Spleen (tissue), 11 donors: ENCODE measurements at regions not wholly inside any gene's neighbourhood (a gene's known extent, or its start where the extent isn't known, plus 50 kb on each side); places are given as distances from the start of the nearest gene placed in this dataset.
"Not testable (repeated sequence)": the region's sequence is repeated elsewhere in the genome, so short reads cannot be mapped to it uniquely, and the experiment has no call there.

Experiments used
- DNase-seq: peaks from one replicate; pipeline ENCODE4 v3.0.0-alpha.2; 2020
- H3K27ac ChIP-seq, 8 donors: fragments of 200-600 bp; sonication (generic) in 7 of 8; 1 replicate in 4 of 8; 2 replicates in 4 of 8; pipeline versions ENCODE4 v1.5.0 to v1.8.0; 2016 to 2021; ENCODE audit warnings: inconsistent platforms in 4 of 8, mild to moderate bottlenecking in 4 of 8, moderate library complexity in 1 of 8
- H3K27me3 ChIP-seq, 7 donors: fragments of 200-600 bp; sonication (generic) in 6 of 7; replicated peaks in 1 of 7; 1 replicate in 4 of 7; 2 replicates in 3 of 7; pipeline versions ENCODE4 v1.5.0 to v1.8.0; 2016 to 2021; ENCODE audit warnings: inconsistent platforms in 3 of 7, mild to moderate bottlenecking in 1 of 7
- H3K36me3 ChIP-seq, 6 donors: fragments of 200-600 bp; sonication (generic) in 5 of 6; 1 replicate in 4 of 6; 2 replicates in 2 of 6; pipeline versions ENCODE4 v1.5.0 to v1.8.0; 2016 to 2021; ENCODE audit warnings: inconsistent platforms in 2 of 6
- H3K4me1 ChIP-seq, 6 donors: fragments of 200-600 bp; sonication (generic) in 5 of 6; 1 replicate in 3 of 6; 2 replicates in 3 of 6; pipeline versions ENCODE4 v1.5.0 to v1.8.0; 2016 to 2021; ENCODE audit warnings: inconsistent platforms in 3 of 6
- H3K4me3 ChIP-seq, 8 donors: fragments of 200-600 bp; sonication (generic) in 7 of 8; 1 replicate in 4 of 8; 2 replicates in 4 of 8; pipeline versions ENCODE4 v1.5.0 to v1.8.0; 2016 to 2021; ENCODE audit warnings: inconsistent platforms in 4 of 8, mild to moderate bottlenecking in 4 of 8, moderate library complexity in 2 of 8
- H3K9me3 ChIP-seq, 8 donors: fragments of 200-600 bp; sonication (generic) in 7 of 8; 1 replicate in 4 of 8; 2 replicates in 4 of 8; pipeline versions ENCODE4 v1.5.0 to v1.8.0; 2016 to 2021; ENCODE audit warnings: inconsistent platforms in 4 of 8
- CTCF ChIP-seq, 11 experiments: fragments of 200-600 bp in 7 of 11; fragments of 450-650 bp in 4 of 11; sonication (generic) in 4 of 11; IDR thresholded peaks in 8 of 11; conservative IDR thresholded peaks in 3 of 11; 1 replicate in 7 of 11; 2 replicates in 4 of 11; pipeline versions ENCODE4 v1.4.0 to v1.8.0; 2016 to 2021; ENCODE audit warnings: antibody characterized with exemption in 11 of 11, inconsistent platforms in 4 of 11, mild to moderate bottlenecking in 1 of 11
- POLR2A ChIP-seq, 3 donors: fragments of 450-650 bp; IDR thresholded peaks; one replicate each; pipeline ENCODE4 v1.5.1; 2017; ENCODE audit warnings: antibody characterized with exemption in 3 of 3, mild to moderate bottlenecking in 1 of 3
- POLR2AphosphoS5 ChIP-seq, 3 donors: sonication (generic); formaldehyde crosslinking; IDR thresholded peaks; one replicate each; pipeline ENCODE4 v1.5.1; 2017; ENCODE audit warnings: antibody characterized with exemption in 3 of 3
- WGBS, 5 donors: extraction: QIAGEN DNeasy Blood & Tissue Kit in 3 of 5; methylation state at CpG; one replicate each; pipeline versions ENCODE4 v1.1.5 to v1.1.7; 2013 to 2018; 5-methylcytosine and 5-hydroxymethylcytosine counted together
- intact Hi-C: fragments of 100-400 bp; cut with DNase I; formaldehyde crosslinking; loops from one replicate; pipeline ENCODE4 v1.15.0; 2023; ENCODE audit warnings: low total_unique reads
- donor health status: healthy with polysubstance abuse.
- donor health status: DM: no; HTN: no; CAD: no; lungs with moderate emphysema.
- donor health status: DM: no; HTN: no; CAD: no.
- donor health status: Bipolar disorder and iron deficiency.
- donor health status: healthy.
- donor health status: DM: no; HTN: no; CAD: no.
- donor health status: DM: yes; HTN: yes; CAD: no.

- WGBS, 5 donors = 70 to 82% (median 76%) methylated on average over 6 of the region's 6 CpGs
- Histone ChIP-seq H3K27ac (no peak overlapping the region), H3K9me3 (peaks cover 0 to 3% (median 0%) of the 10 kb centered on the region in 8 donors), H3K27me3 (peaks cover 0 to 5% (median 0%) of the 10 kb centered on the region in 7 donors), H3K4me3 (no peak overlapping the region), H3K36me3 (no peaks in the 10 kb centered on the region), H3K4me1 (no peaks in the 10 kb centered on the region)
- DNase-seq = no peak
- intact Hi-C loops = no loop called here
- TF ChIP-seq POLR2A (IDR thresholded peaks at IDR 0.05) (no peak), POLR2AphosphoS5 (IDR thresholded peaks at IDR 0.05) (no peak), CTCF (IDR thresholded peaks at IDR 0.05 in 8 of 11, conservative IDR thresholded peaks at IDR 0.05 in 3 of 11) (no peak)
These were observed 251.3 kb upstream of the KAZN start for GRCh38 chr1:14347186-14347585.

GRCh38 chr1:14347776-14348175, 250.7 kb upstream of the KAZN start:
- Histone ChIP-seq H3K27ac (no peak overlapping the region), H3K4me3 (no peak overlapping the region), H3K4me1 (no peaks in the 10 kb centered on the region), H3K27me3 (no peaks in the 10 kb centered on the region), H3K9me3 (peaks cover 0 to 3% (median 0%) of the 10 kb centered on the region in 8 donors), H3K36me3 (no peaks in the 10 kb centered on the region)
- no peak for DNase-seq
- intact Hi-C loops = no loop called here
- WGBS, 5 donors = 49 to 73% (median 66%) methylated on average over 3 of the region's 3 CpGs
- TF ChIP-seq CTCF (IDR thresholded peaks at IDR 0.05 in 8 of 11, conservative IDR thresholded peaks at IDR 0.05 in 3 of 11) (no peak), POLR2A (IDR thresholded peaks at IDR 0.05) (no peak), POLR2AphosphoS5 (IDR thresholded peaks at IDR 0.05) (no peak)

GRCh38 chr1:14350197-14350596, 248.3 kb upstream of the KAZN start:
- Histone ChIP-seq H3K27me3 (no peaks in the 10 kb centered on the region), H3K36me3 (no peaks in the 10 kb centered on the region), H3K4me1 (no peaks in the 10 kb centered on the region), H3K9me3 (peaks cover 0 to 8% (median 0%) of the 10 kb centered on the region in 8 donors), H3K27ac (no peak overlapping the region), H3K4me3 (no peak overlapping the region)
- intact Hi-C loops = no loop called here
- WGBS, 5 donors = 64 to 76% (median 73%) methylated on average over 2 of the region's 2 CpGs
- DNase-seq = no peak
- TF ChIP-seq POLR2A (IDR thresholded peaks at IDR 0.05) (no peak), POLR2AphosphoS5 (IDR thresholded peaks at IDR 0.05) (no peak), CTCF (IDR thresholded peaks at IDR 0.05 in 8 of 11, conservative IDR thresholded peaks at IDR 0.05 in 3 of 11) (no peak)

- no peaks in the 10 kb centered on the region for H3K36me3 ChIP-seq
- TF ChIP-seq POLR2A (IDR thresholded peaks at IDR 0.05) = no peak
- no peak for TF ChIP-seq CTCF (IDR thresholded peaks at IDR 0.05 in 8 of 11, conservative IDR thresholded peaks at IDR 0.05 in 3 of 11)
- no peaks in the 10 kb centered on the region for H3K4me1 ChIP-seq
- H3K9me3 ChIP-seq = peaks cover 0 to 25% (median 15%) of the 10 kb centered on the region in 8 donors
- H3K27me3 ChIP-seq = no peaks in the 10 kb centered on the region
- H3K4me3 ChIP-seq = no peak overlapping the region
- H3K27ac ChIP-seq = no peak overlapping the region
- no peak for DNase-seq
- intact Hi-C loops = no loop called here
- 74 to 86% (median 81%) methylated on average over 3 to 6 of the region's 6 CpGs for WGBS, 5 donors
These were observed 245.6 kb upstream of the KAZN start for GRCh38 chr1:14352897-14353296.

- H3K36me3 ChIP-seq, H3K4me1 ChIP-seq, H3K4me3 ChIP-seq, intact Hi-C loops, DNase-seq, H3K27ac ChIP-seq: not testable (repeated sequence)
- peaks cover 0 to 35% (median 19%) of the 10 kb centered on the region in 8 donors for H3K9me3 ChIP-seq
- H3K27me3 ChIP-seq = peaks cover 0 to 42% (median 0%) of the 10 kb centered on the region in 7 donors
- 16 to 49% (median 34%) methylated on average over 6 of the region's 6 CpGs for WGBS, 5 donors
These were observed 237.5 kb upstream of the KAZN start for GRCh38 chr1:14361005-14361404.
